Liver (tissue), 7 donors: ENCODE measurements at regions not wholly inside any gene's neighbourhood (a gene's known extent, or its start where the extent isn't known, plus 50 kb on each side); places are given as distances from the start of the nearest gene placed in this dataset.

Experiments
- DNase-seq: peaks from one replicate; pipeline ENCODE4 v3.0.0-alpha.2; 2017; ENCODE audit warnings: low spot score
- H3K27ac ChIP-seq, 2 donors: one replicate each; pipeline ENCODE4 v1.7.0; 2013; ENCODE audit warnings: inconsistent platforms in 2 of 2, low read length in 2 of 2, control low read depth in 1 of 2, low read depth in 1 of 2, mild to moderate bottlenecking in 1 of 2
- H3K27me3 ChIP-seq, 4 donors: one replicate each; pipeline versions ENCODE4 v1.6.1 to v1.7.0; 2013; ENCODE audit warnings: low read length in 3 of 4, inconsistent platforms in 1 of 4, mild to moderate bottlenecking in 1 of 4, moderate library complexity in 1 of 4; ENCODE audit not compliant: control insufficient read depth in 4 of 4, insufficient read depth in 4 of 4
- H3K36me3 ChIP-seq, 4 donors: one replicate each; pipeline versions ENCODE4 v1.6.1 to v1.7.0; 2013; ENCODE audit warnings: low read length in 3 of 4, mild to moderate bottlenecking in 3 of 4, low read depth in 1 of 4, moderate library complexity in 1 of 4; ENCODE audit not compliant: control insufficient read depth in 4 of 4, insufficient read depth in 3 of 4
- H3K4me1 ChIP-seq, 4 donors: one replicate each; pipeline versions ENCODE4 v1.6.1 to v1.7.0; 2013; ENCODE audit warnings: low read length in 3 of 4, mild to moderate bottlenecking in 3 of 4, moderate library complexity in 1 of 4; ENCODE audit not compliant: control insufficient read depth in 4 of 4, insufficient read depth in 4 of 4
- H3K4me3 ChIP-seq, 3 donors: one replicate each; pipeline versions ENCODE4 v1.6.1 to v1.7.0; 2013; ENCODE audit warnings: low read length in 3 of 3, control low read depth in 1 of 3, low read depth in 1 of 3, mild to moderate bottlenecking in 1 of 3
- H3K9ac ChIP-seq, 2 donors: one replicate each; pipeline ENCODE4 v1.7.0; 2013; ENCODE audit warnings: low read length in 2 of 2, mild to moderate bottlenecking in 2 of 2, moderate library complexity in 2 of 2, control low read depth in 1 of 2, low read depth in 1 of 2
- H3K9me3 ChIP-seq, 4 donors: one replicate each; pipeline versions ENCODE4 v1.6.1 to v1.7.0; 2013; ENCODE audit warnings: low read length in 3 of 4; ENCODE audit not compliant: control insufficient read depth in 4 of 4
- HNF4G ChIP-seq: IDR thresholded peaks from 2 replicates; pipeline ENCODE4 v1.6.1; 2016; ENCODE audit warnings: antibody characterized with exemption
- JUND ChIP-seq, 2 donors: IDR thresholded peaks; 2 replicates each; pipeline ENCODE4 v1.6.1; 2016; ENCODE audit warnings: antibody characterized with exemption in 2 of 2
- NR2F2 ChIP-seq: IDR thresholded peaks from 2 replicates; pipeline ENCODE4 v1.6.1; 2016; ENCODE audit warnings: antibody characterized with exemption
- RAD21 ChIP-seq, 2 donors: IDR thresholded peaks; 2 replicates each; pipeline ENCODE4 v1.6.1; 2016; ENCODE audit warnings: antibody characterized with exemption in 2 of 2, mild to moderate bottlenecking in 2 of 2
- SP1 ChIP-seq: IDR thresholded peaks from 2 replicates; pipeline ENCODE4 v1.6.1; 2018; ENCODE audit warnings: antibody characterized with exemption, mild to moderate bottlenecking
- TAF1 ChIP-seq: conservative IDR thresholded peaks from 2 replicates; pipeline ENCODE4 v1.6.1; 2016; ENCODE audit warnings: antibody characterized with exemption, mild to moderate bottlenecking
- WGBS: extraction: QIAGEN DNeasy Blood & Tissue Kit; methylation state at CpG from one replicate; pipeline ENCODE4 v1.1.7; 2013; 5-methylcytosine and 5-hydroxymethylcytosine counted together
- TF ChIP-seq, protein P1 (sequence below): IDR thresholded peaks from 2 replicates; pipeline ENCODE4 v1.6.1; 2016; ENCODE audit warnings: antibody characterized with exemption
- TF ChIP-seq, protein P2 (sequence below): IDR thresholded peaks from 2 replicates; pipeline ENCODE4 v1.6.1; 2016; ENCODE audit warnings: antibody characterized with exemption, mild to moderate bottlenecking
- donor health status: healthy.
- donor health status: healthy.
- donor health status: healthy.
- donor health status: healthy.

DNA sequence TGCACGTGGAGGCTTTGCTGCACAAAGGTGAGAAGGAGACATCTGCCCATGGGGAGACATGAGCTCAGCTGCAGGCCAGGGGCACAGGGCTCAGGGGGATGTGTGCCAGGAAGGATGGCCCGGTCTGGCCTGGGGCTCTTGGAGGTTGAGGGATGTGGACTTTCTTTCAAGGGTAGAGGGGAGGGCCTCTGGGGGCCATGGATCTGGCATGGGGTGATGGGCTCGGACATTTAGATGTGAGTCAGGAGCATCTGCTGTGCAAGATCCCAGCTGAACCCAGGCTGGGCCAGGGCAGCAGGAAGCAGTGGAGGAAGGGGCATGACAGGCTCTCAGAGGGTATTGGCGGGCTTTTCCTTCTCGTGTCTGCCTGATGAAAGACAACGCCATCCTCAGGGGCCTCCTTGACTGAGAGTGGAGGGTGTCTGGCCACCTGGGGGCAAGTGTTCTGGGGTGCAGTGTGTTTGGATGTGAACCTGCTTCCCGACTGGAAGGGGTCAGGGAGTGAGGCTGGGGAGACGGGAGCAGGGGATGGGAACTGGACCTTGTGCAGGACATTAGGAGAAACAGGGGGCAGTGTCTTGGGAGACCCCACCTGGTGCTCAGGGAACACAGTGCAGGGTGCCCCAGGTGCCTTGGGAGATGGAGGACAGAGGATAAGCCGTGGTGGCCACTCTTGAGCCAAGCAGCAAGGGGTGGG is 156.1 kb downstream of the ERMARD start:
- Histone ChIP-seq H3K4me3 (no peak overlapping the region), H3K27me3 (no peaks in the 10 kb centered on the region), H3K9me3 (no peaks in the 10 kb centered on the region), H3K9ac (no peak overlapping the region), H3K36me3 (no peaks in the 10 kb centered on the region), H3K4me1 (peaks cover 15 to 37% (median 25%) of the 10 kb centered on the region in 4 donors), H3K27ac (no peak overlapping the region)
- TF ChIP-seq HNF4G: no peak
- TF ChIP-seq RAD21 (IDR thresholded peaks at IDR 0.05): no peak
- TF ChIP-seq NR2F2: no peak
- TF ChIP-seq, protein P1, sequence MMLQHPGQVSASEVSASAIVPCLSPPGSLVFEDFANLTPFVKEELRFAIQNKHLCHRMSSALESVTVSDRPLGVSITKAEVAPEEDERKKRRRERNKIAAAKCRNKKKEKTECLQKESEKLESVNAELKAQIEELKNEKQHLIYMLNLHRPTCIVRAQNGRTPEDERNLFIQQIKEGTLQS: no peak
- TF ChIP-seq, protein P2, sequence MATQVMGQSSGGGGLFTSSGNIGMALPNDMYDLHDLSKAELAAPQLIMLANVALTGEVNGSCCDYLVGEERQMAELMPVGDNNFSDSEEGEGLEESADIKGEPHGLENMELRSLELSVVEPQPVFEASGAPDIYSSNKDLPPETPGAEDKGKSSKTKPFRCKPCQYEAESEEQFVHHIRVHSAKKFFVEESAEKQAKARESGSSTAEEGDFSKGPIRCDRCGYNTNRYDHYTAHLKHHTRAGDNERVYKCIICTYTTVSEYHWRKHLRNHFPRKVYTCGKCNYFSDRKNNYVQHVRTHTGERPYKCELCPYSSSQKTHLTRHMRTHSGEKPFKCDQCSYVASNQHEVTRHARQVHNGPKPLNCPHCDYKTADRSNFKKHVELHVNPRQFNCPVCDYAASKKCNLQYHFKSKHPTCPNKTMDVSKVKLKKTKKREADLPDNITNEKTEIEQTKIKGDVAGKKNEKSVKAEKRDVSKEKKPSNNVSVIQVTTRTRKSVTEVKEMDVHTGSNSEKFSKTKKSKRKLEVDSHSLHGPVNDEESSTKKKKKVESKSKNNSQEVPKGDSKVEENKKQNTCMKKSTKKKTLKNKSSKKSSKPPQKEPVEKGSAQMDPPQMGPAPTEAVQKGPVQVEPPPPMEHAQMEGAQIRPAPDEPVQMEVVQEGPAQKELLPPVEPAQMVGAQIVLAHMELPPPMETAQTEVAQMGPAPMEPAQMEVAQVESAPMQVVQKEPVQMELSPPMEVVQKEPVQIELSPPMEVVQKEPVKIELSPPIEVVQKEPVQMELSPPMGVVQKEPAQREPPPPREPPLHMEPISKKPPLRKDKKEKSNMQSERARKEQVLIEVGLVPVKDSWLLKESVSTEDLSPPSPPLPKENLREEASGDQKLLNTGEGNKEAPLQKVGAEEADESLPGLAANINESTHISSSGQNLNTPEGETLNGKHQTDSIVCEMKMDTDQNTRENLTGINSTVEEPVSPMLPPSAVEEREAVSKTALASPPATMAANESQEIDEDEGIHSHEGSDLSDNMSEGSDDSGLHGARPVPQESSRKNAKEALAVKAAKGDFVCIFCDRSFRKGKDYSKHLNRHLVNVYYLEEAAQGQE: no peak
- TF ChIP-seq SP1: no peak
- TF ChIP-seq JUND (IDR thresholded peaks at IDR 0.05): no peak
- no peak for TF ChIP-seq TAF1
- 86% methylated on average over 9 of the region's 9 CpGs for WGBS
- DNase-seq: no peak

DNA sequence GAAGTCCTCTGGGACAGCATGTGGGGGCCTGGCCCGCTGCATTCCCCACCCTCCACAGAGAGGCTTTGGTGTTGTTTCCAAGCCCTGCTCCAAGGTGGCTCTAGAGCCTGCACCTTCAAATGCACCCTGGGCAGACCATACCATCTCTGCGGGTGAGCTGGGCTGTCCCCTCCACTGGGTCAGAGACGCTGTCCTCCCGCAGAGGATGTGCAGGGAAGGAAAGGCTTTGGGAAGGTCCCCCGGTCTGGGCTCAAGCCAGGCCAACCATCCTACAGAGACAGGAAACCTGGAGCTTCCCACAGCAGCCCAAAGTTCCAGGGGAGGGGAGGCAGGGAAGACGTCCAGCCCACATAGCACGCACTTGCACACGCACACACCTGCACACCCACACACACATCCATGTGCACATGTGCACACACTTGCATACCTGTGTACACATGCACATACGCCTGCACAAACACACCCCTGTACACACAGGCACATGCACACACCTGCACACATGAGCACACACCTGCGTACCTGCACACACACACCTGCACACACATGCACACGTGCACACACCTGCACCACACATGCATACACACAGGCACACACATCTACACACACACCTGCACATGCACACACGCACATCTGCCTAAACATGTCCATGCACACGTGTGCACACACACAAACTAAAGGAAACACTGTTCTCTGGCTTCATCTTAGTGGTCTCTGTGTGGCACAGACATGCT is 155.4 kb downstream of the ERMARD start:
- H3K4me1 ChIP-seq: peaks cover 15 to 37% (median 25%) of the 10 kb centered on the region in 4 donors
- H3K9me3 ChIP-seq: no peaks in the 10 kb centered on the region
- no peaks in the 10 kb centered on the region for H3K36me3 ChIP-seq
- no peak overlapping the region for H3K27ac ChIP-seq
- H3K9ac ChIP-seq: no peak overlapping the region
- WGBS: 86% methylated on average over 13 of the region's 13 CpGs
- H3K4me3 ChIP-seq: no peak overlapping the region
- TF ChIP-seq NR2F2: peak; percentile 71
- TF ChIP-seq, protein P2: no peak
- no peaks in the 10 kb centered on the region for H3K27me3 ChIP-seq
- DNase-seq: no peak
